HG03103 (cell line): ENCODE measurements at regions not wholly inside any gene's neighbourhood (a gene's known extent, or its start where the extent isn't known, plus 50 kb on each side); places are given as distances from the start of the nearest gene placed in this dataset.

ENCODE experiments used
- ATAC-seq: cut with Tn5 transposase; IDR thresholded peaks from one replicate; pipeline ENCODE4 v1.9.1; 2021; ENCODE audit warnings: low read depth; ENCODE audit not compliant: unreplicated experiment

GRCh38 chr4:137090951-137091350, 441.3 kb downstream of the PCDH18 start:
- ATAC-seq: no peak

- no peak for ATAC-seq
Measured at GRCh38 chr4:137083571-137084135, 448.6 kb downstream of the PCDH18 start.

GRCh38 chr4:137082061-137082460, 450.2 kb downstream of the PCDH18 start:
- ATAC-seq: no peak

- no peak for ATAC-seq
Measured at GRCh38 chr4:137076908-137077307, 455.4 kb downstream of the PCDH18 start.

GRCh38 chr4:137075586-137075985, 456.7 kb downstream of the PCDH18 start:
- ATAC-seq: no peak

GRCh38 chr4:137070614-137071013, 461.7 kb downstream of the PCDH18 start:
- no peak for ATAC-seq

GRCh38 chr4:137069473-137069872, 462.8 kb downstream of the PCDH18 start:
- ATAC-seq: no peak

- ATAC-seq: no peak
Measured at GRCh38 chr4:137067735-137068134, 464.6 kb downstream of the PCDH18 start.

GRCh38 chr4:137065311-137065710, 467.0 kb downstream of the PCDH18 start:
- no peak for ATAC-seq

GRCh38 chr4:137063961-137064360, 468.3 kb downstream of the PCDH18 start:
- no peak for ATAC-seq

GRCh38 chr4:137043184-137043583, 489.1 kb downstream of the PCDH18 start:
- ATAC-seq: no peak

GRCh38 chr4:137039370-137039769, 492.9 kb downstream of the PCDH18 start:
- no peak for ATAC-seq

GRCh38 chr4:137032222-137032621, 500.1 kb downstream of the PCDH18 start:
- ATAC-seq: no peak

GRCh38 chr4:137029026-137029425, 503.3 kb downstream of the PCDH18 start:
- ATAC-seq: no peak

GRCh38 chr4:137025484-137026059, 506.7 kb downstream of the PCDH18 start:
- ATAC-seq: no peak

- ATAC-seq: no peak
Measured at GRCh38 chr4:137015426-137016409, 516.6 kb downstream of the PCDH18 start.

GRCh38 chr4:137000432-137000831, 531.9 kb downstream of the PCDH18 start:
- ATAC-seq: no peak

- ATAC-seq: no peak
Measured at GRCh38 chr4:136992032-136992431, 540.3 kb downstream of the PCDH18 start.

GRCh38 chr4:136985683-136986082, 546.6 kb downstream of the PCDH18 start:
- no peak for ATAC-seq

- no peak for ATAC-seq
Measured at GRCh38 chr4:136967069-136967468, 565.2 kb downstream of the PCDH18 start.

GRCh38 chr4:136965478-136965877, 566.8 kb downstream of the PCDH18 start:
- no peak for ATAC-seq

GRCh38 chr4:136962868-136963267, 569.4 kb downstream of the PCDH18 start:
- ATAC-seq: no peak
